ENCODE measurements at regions not wholly inside any gene's neighbourhood (a gene's known extent, or its start where the extent isn't known, plus 50 kb on each side); places are given as distances from the start of the nearest gene placed in this dataset.

- intact Hi-C loops (cut with micrococcal nuclease), result loop anchor here (1.0 to 10.0 kb wide), 6 partner anchors 43 to 487 kb away; partner anchors contain the start of gene RIPOR2
- ATAC-seq (peak; percentile 96 to 100 (median 99)), DNase-seq (peak; percentile 73 to 94)
- Histone ChIP-seq H3K27me3 (ENCODE audit: control insufficient read depth, insufficient read depth, low read length) (no peaks in the 10 kb centered on the region), H3K9me3 (ENCODE audit: control insufficient read depth, insufficient read depth, low read length) (no peaks in the 10 kb centered on the region), H3K4me1 (ENCODE audit: control insufficient read depth, insufficient read depth, low read length) (peaks cover 3% of the 10 kb centered on the region), H3K27ac (ENCODE audit: low read length) (peak overlapping the region; percentile 60), H3K4me3 (ENCODE audit: low read length) (peak overlapping the region; percentile 11), H3K36me3 (ENCODE audit: control insufficient read depth, insufficient read depth, low read length) (no peaks in the 10 kb centered on the region)
- H3K27ac Mint-ChIP-seq, result peak overlapping the region; percentile 82 to 85
- peaks cover 6 to 16% of the 10 kb centered on the region in 2 donors for H3K4me1 Mint-ChIP-seq
- no peaks in the 10 kb centered on the region for H3K9me3 Mint-ChIP-seq
- 47% methylated on average over 13 of the region's 13 CpGs for WGBS (ENCODE audit: insufficient coverage)
- peak overlapping the region; percentile 55 for H3K4me3 Mint-ChIP-seq
- H3K36me3 Mint-ChIP-seq, result no peaks in the 10 kb centered on the region
- peak; percentile 89 for TF ChIP-seq CTCF (IDR thresholded peaks at IDR 0.05)
- H3K27me3 Mint-ChIP-seq (ENCODE audit: low read depth in 2 of 2), result no peaks in the 10 kb centered on the region
Observed at GRCh38 chr6:25070547-25071366, 135.0 kb upstream of the RIPOR2 start.

- intact Hi-C loops (cut with micrococcal nuclease), result loop anchor here (10.0 kb wide), 1 partner anchor 143 kb away; the partner anchor contains the start of gene RIPOR2
- no peak overlapping the region for H3K4me3 ChIP-seq (ENCODE audit: low read length)
- TF ChIP-seq CTCF (IDR thresholded peaks at IDR 0.05), result no peak
- Mint-ChIP-seq H3K27ac (no peak overlapping the region), H3K9me3 (no peaks in the 10 kb centered on the region), H3K4me1 (peaks cover 6% of the 10 kb centered on the region in 2 donors), H3K4me3 (no peak overlapping the region), H3K36me3 (no peaks in the 10 kb centered on the region), H3K27me3 (ENCODE audit: low read depth in 2 of 2) (no peaks in the 10 kb centered on the region)
- no CpG with 5 or more reads among the region's 1 CpG for WGBS (ENCODE audit: insufficient coverage)
- DNase-seq, result no peak
- H3K36me3 ChIP-seq (ENCODE audit: control insufficient read depth, insufficient read depth, low read length), result peaks cover 7% of the 10 kb centered on the region
- no peaks in the 10 kb centered on the region for H3K27me3 ChIP-seq (ENCODE audit: control insufficient read depth, insufficient read depth, low read length)
- no peaks in the 10 kb centered on the region for H3K9me3 ChIP-seq (ENCODE audit: control insufficient read depth, insufficient read depth, low read length)
- no peak for ATAC-seq
- no peak overlapping the region for H3K27ac ChIP-seq (ENCODE audit: low read length)
- H3K4me1 ChIP-seq (ENCODE audit: control insufficient read depth, insufficient read depth, low read length), result no peaks in the 10 kb centered on the region
Observed at GRCh38 chr6:25078141-25078540, 142.4 kb upstream of the RIPOR2 start.

- 95% methylated on average over 14 of the region's 15 CpGs for WGBS (ENCODE audit: insufficient coverage)
- ATAC-seq, result no peak
- Histone ChIP-seq H3K9me3 (ENCODE audit: control insufficient read depth, insufficient read depth, low read length) (no peaks in the 10 kb centered on the region), H3K4me1 (ENCODE audit: control insufficient read depth, insufficient read depth, low read length) (peaks cover 6% of the 10 kb centered on the region), H3K4me3 (ENCODE audit: low read length) (no peak overlapping the region), H3K36me3 (ENCODE audit: control insufficient read depth, insufficient read depth, low read length) (peaks cover 18% of the 10 kb centered on the region), H3K27me3 (ENCODE audit: control insufficient read depth, insufficient read depth, low read length) (no peaks in the 10 kb centered on the region), H3K27ac (ENCODE audit: low read length) (no peak overlapping the region)
- Mint-ChIP-seq H3K27me3 (ENCODE audit: low read depth in 2 of 2) (no peaks in the 10 kb centered on the region), H3K36me3 (no peaks in the 10 kb centered on the region), H3K4me3 (no peak overlapping the region), H3K4me1 (peaks cover 6 to 7% of the 10 kb centered on the region in 2 donors), H3K9me3 (no peaks in the 10 kb centered on the region), H3K27ac (no peak overlapping the region)
- intact Hi-C loops (cut with micrococcal nuclease), result no loop called here
- DNase-seq, result no peak
- TF ChIP-seq CTCF (IDR thresholded peaks at IDR 0.05), result no peak
Observed at GRCh38 chr6:25083784-25084507, 148.2 kb upstream of the RIPOR2 start.

Measured in natural killer cell (primary cell).